ENCODE measurements at regions not wholly inside any gene's neighbourhood (a gene's known extent, or its start where the extent isn't known, plus 50 kb on each side); places are given as distances from the start of the nearest gene placed in this dataset.

DNA sequence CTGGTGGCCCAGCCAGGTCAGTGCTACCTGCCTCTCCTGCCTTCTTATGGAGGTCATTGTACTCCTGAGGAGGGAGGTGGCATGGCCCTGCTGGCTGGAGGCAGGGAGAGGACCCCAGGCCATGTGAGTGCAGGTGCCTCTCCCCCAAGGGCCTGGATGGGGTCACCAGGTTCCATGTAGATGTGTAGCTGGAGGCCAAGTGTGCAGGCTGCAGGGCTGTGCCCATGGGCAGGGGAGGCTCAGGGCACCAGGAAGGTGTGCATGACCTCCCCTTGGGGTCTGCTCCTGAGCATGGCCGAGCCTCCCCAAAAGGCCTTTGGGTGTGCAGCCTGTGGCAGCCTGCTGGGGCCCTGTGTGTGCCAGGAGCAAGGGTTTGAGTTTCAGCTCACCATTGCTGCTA lies 128.1 kb upstream of the HDAC4 start:
- TF ChIP-seq GATA3 (IDR thresholded peaks at IDR 0.05; ENCODE audit: low read depth, low read length) (no peak), GATA2 (IDR thresholded peaks at IDR 0.05; ENCODE audit: low read depth, low read length) (no peak)

DNA sequence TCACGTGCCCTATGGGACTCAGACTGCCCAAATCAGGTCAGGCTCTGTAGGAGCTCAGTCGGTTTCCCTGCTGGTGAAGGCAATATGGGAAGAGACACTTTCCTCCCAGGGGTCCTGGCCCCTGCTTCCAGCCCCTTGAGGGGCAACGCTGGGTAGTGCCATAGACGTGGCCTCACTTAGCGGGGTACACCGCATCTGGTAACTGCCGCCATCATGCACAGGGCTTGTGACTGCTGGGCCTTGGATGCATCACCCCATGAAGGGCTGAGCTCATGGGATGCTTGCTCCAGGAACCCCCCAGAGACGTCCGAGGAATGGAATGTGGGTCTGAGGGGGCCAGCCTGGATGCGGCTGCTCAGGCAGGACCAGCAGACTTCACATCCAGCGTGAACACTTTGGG lies 127.3 kb upstream of the HDAC4 start:
- TF ChIP-seq GATA3 (IDR thresholded peaks at IDR 0.05; ENCODE audit: low read depth, low read length) (no peak), GATA2 (IDR thresholded peaks at IDR 0.05; ENCODE audit: low read depth, low read length) (no peak)

DNA sequence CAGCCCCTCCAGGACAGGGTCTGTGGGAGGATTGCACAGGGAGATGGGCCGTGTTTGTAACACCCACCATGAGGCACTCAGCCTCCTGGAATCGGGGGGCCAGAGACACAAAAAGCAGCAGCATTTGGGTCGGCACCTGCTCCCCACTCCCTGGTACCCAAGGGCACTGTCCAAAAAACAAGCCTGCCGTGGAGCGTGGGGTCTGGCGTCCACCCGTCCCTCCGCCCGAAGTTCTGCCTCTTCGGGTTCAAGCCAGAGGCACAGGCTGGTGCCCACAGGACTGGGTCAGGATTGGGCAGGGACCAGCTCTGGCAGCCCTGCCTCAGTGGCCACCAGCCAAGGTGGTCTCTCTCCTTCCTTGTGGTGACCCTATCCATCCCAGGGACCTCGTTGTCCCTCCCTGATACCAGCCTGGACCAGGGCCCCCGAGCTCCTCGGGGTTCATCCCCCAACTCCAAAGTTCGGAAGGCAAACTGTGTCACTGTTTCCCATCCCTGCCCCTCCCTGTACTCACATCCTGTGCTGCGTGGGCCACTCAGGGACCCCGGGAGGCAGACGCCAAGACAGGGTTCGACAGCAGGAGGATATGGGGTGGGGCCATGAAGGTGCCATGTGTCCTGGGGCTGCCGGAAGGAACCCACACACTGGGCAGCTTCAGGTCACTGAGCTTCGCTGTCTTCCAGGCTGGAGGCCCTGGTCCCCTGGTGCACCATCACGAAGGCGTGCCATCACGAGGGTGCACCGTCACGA lies 126.0 kb upstream of the HDAC4 start:
- no peak for TF ChIP-seq GATA2 (IDR thresholded peaks at IDR 0.05; ENCODE audit: low read depth, low read length)
- TF ChIP-seq GATA3 (IDR thresholded peaks at IDR 0.05; ENCODE audit: low read depth, low read length), result no peak

DNA sequence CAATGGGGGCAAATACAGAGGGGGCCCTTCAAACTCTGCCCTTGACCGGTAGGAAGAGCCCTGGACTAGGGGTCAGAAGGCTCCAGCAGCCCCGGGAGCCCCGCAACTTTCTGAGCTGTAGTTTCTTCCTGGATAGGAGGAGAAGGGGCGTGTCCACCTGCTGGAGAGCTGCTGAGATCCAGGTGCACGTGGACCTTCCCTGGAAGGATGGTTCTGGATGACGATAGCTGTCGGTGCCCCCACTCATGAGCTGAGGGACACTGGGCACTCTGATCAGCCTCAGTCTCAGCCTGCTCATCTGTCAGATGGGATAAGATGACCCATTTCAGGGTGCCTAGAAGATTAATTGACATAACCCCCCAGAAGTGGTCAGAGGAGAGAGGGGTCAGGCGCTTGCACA lies 125.2 kb upstream of the HDAC4 start:
- TF ChIP-seq GATA3 (IDR thresholded peaks at IDR 0.05; ENCODE audit: low read depth, low read length) (no peak), GATA2 (IDR thresholded peaks at IDR 0.05; ENCODE audit: low read depth, low read length) (no peak)

DNA sequence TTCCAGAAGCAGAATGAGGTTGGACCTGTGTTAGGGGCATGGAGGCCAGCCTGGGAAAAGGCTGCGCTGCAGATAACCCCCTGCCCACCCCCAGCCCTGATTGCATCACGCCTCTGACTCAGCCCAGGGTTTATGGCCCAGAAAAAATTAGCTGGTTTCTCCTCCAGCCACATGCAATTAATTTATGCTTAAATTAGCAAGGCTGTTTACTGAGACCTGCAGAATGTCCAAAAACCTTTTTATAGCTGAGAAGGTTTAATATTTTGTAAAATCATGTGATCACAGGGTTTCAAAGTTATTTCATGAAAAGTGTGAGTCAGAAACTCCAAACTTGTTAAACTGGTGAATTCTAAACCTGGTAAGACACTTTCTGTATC lies 123.1 kb upstream of the HDAC4 start:
- TF ChIP-seq GATA3 (IDR thresholded peaks at IDR 0.05; ENCODE audit: low read depth, low read length) (no peak), GATA2 (IDR thresholded peaks at IDR 0.05; ENCODE audit: low read depth, low read length) (no peak)

DNA sequence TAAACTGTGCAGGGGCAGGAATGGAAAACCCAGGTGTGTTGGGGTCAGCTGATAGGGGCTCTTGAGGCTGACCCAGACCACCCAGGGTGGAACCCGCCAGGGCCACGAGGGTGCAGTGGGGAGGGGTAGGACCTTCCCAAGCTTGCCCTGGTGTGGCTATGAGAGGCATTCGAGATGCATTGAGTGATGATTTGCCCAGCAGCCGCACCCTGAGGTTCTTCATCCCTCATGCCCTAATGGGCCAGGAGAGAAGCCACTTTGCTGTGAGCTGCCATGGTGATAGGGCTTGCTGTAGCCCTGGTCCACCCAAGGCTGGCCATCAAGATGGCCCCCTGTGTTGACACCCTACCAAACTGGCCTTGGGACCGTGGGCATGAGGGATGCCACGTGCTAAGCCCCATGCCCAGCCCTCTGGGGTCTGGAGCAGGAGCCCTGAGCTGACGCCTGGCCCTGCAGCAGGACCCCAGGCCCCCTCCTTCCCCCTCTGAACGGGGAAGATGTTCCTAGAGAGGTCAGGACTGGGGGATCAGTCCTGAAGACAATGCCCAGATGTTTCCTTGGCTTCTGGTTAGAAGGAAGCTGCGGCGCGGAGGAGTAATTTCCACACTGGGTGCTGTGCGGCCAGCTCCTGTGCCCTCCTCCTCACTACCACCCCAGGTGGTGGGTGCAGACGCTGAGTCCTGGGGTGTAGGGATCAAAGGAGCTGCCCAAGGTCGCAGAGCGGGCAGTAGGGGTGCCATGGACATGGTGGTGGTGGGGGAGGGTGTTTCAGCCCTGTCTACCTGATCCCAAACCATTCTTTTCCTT lies 122.5 kb upstream of the HDAC4 start:
- TF ChIP-seq GATA2 (IDR thresholded peaks at IDR 0.05; ENCODE audit: low read depth, low read length) (no peak), GATA3 (IDR thresholded peaks at IDR 0.05; ENCODE audit: low read depth, low read length) (no peak)

DNA sequence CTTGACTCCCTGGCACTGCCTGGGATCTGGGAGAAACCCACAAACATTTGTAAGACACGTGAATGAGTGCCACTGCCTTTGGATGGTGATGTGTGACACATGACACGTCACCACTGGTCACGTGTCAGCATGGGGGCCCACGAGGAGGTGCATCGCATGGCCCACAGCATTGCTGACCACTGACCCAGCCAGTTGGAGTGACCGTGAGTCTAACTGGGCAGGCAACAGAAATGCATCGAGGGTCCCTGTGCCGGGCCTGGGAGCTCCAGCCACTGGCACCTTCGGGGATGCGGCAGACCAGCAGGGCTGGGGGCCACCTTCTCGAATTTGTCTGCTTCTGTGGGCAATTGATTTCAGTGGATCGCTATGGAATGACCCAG lies 121.9 kb upstream of the HDAC4 start:
- no peak for TF ChIP-seq GATA2 (IDR thresholded peaks at IDR 0.05; ENCODE audit: low read depth, low read length)
- no peak for TF ChIP-seq GATA3 (IDR thresholded peaks at IDR 0.05; ENCODE audit: low read depth, low read length)

DNA sequence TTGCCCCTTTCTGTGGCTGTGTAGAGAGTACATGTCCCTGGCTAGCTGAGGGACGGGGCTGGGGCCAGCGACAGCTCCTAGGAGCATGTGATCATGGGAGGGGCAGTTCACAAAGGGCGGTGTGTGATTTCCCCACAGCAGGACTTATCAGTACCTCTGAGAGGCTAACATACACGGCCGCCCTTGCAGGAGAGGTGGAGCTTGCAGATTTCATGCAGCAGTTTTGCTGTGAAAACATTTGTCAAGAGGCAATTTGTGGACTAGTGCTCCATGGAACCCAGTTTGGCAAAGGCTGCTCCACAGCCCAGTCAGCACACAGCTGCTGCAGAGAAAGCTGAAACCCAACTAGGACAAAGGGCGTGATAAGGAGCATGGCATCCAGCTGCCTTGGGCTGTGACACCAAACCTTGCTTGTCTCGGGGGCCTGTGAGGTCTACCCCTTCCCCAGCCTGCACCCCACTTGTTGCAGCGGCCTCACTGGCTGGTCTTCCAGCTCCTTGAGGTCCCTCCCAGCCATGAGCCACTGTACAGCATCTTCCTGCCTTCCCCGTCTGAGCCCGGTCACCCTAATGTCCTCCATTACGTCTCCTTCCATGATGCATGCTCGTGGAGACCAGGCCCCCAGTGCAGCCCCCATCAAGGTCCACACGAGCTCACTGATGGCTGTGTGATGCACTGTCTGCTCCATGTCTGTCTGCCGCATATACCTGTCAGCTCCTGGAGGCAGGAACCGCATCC lies 121.4 kb upstream of the HDAC4 start:
- no peak for TF ChIP-seq GATA3 (IDR thresholded peaks at IDR 0.05; ENCODE audit: low read depth, low read length)
- TF ChIP-seq GATA2 (IDR thresholded peaks at IDR 0.05; ENCODE audit: low read depth, low read length), result no peak

DNA sequence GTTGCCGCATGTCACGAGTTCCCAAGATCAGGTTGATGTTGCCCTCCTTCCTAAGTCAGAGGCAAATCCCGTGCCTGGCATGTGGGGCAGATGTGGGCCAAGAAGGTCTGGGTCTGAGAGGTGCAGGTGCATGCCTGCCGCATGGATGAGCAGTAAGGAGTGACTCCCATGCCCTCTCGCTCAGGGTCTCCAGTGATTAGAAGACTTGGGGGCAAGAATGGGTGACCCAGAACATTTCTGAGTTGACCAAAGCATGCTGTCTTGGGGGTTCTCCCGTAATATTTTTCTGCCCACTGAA lies 120.6 kb upstream of the HDAC4 start:
- no peak for TF ChIP-seq GATA3 (IDR thresholded peaks at IDR 0.05; ENCODE audit: low read depth, low read length)
- TF ChIP-seq GATA2 (IDR thresholded peaks at IDR 0.05; ENCODE audit: low read depth, low read length), result no peak

DNA sequence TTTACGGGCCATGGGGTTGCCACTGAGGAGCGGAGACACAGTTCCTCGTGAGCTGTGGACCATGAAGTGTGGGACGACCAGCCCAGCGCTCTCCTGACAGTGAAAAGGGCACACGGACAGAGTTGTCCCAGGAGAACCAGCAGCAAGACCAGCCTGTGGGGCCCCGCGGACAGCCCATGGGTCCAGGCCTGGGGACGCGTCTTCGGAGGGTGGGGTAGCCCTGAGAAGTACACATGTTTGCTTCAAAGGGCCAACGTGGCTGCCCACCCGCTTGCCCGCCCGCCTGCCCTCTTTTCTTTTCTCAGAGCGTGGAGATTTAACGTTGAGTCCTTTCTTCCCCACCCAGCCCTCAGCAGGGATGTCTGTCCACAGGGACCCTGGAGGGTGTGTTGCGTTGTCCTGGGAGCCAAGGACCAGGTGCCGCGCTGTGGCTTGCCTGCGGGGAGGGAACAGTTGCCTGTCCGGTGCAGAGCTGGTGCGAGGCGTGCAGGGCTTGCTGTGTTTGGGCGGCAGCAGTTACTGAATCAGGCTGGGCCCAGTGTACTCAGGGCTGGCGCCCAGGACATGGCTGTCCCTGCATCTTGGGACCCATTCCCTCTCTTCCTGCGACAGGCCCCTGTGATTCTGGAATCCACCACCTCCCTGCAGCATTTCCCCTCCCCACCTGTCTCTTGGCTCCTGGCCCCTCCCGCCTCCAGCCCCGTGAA lies 120.1 kb upstream of the HDAC4 start:
- TF ChIP-seq GATA2 (IDR thresholded peaks at IDR 0.05; ENCODE audit: low read depth, low read length), result no peak

DNA sequence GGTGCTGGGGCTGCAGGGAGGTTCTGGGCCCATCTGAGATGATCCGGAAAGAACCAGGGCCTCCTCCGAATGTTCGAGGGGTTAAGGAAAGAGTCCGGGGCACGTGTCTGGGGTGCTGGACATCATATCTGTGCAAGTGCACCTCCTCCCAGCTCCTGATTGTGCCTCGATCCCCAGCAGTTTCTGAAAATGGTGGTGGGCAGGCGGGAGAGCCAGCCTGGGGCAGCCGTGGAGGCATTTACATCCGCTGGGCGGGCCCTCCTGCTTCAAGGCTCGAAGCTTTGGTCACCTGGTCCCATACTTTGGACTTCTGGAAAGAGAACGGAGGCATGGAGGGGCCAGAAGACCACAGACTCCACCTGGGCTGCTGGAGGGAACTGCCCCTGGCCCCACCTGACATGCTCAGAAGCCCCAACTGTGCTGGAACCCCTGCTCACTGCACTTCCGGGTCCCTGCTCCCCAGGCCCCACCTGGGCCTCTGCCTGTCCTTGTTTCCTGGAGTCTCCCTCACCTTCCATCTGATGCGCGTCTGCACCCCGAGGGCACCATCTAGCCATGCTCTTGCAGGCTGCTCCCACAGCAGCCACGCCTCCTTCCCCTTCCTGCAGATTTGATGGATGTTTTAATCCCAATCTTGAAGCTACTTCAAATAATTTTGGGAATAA lies 119.2 kb upstream of the HDAC4 start:
- TF ChIP-seq GATA3 (IDR thresholded peaks at IDR 0.05; ENCODE audit: low read depth, low read length), result no peak
- TF ChIP-seq GATA2 (IDR thresholded peaks at IDR 0.05; ENCODE audit: low read depth, low read length), result no peak

DNA sequence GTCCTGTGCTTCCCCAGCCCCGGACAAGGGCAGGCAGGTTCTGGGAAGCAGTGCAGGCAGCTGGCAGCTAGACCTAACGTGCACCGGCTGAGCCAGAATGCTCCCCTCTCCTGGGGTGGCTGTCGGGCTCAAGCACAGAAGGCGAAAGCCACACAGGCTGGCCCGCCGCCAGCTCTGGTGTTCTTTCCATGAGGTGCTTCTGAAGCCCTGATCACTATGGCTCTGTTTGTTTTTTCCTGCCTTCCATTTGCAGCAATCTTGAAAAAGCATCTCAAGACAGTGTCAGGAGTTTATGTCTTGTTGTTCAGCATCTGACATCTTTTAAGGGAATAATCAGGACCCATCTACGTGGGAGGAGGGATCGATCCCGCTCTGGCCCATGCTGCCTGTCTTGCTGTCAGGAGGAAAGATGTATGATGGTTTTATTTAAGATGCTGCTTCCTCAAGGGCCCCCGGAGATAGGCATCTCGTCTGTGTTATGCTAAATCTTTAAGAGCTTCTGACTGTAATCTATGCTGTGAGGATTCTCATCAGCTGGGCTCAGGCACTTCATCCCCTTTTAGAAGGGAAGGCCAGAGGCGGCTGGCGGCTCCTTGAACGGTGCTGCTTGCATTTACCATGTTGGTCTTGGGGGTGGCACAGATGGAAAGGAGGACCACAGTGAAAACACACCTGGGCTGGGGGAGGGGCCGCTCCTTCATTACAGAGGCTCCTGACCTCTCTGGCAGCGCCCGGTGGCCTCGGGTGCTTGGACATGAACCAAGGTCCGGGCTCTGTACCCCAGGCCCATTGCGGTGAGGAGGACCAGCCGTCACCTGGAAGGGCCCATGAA lies 118.5 kb upstream of the HDAC4 start:
- TF ChIP-seq GATA3 (IDR thresholded peaks at IDR 0.05; ENCODE audit: low read depth, low read length), result no peak

All from SH-SY5Y (cell line).